Mesendoderm (in vitro differentiated cells): ENCODE measurements at regions not wholly inside any gene's neighbourhood (a gene's known extent, or its start where the extent isn't known, plus 50 kb on each side); places are given as distances from the start of the nearest gene placed in this dataset.
A peak's percentile ranks its signal among the peaks of the same experiment; 100 is the strongest.
"Not testable (repeated sequence)": the region's sequence is repeated elsewhere in the genome, so short reads cannot be mapped to it uniquely, and the experiment has no call there.

Experiments used
- DNase-seq: peaks from one replicate; pipeline ENCODE4 v3.0.0; 2013
- H2AK5ac ChIP-seq: 2 replicates; pipeline ENCODE4 v1.6.1; 2013; ENCODE audit warnings: low read length, inconsistent platforms
- H2BK120ac ChIP-seq: 2 replicates; pipeline ENCODE4 v1.6.1; 2013; ENCODE audit warnings: low read depth, mild to moderate bottlenecking, low read length, moderate library complexity, mixed read lengths
- H2BK15ac ChIP-seq: replicated peaks from 2 replicates; pipeline ENCODE4 v1.6.1; 2013; ENCODE audit warnings: low read depth, mild to moderate bottlenecking, moderate library complexity
- H2BK5ac ChIP-seq: 2 replicates; pipeline ENCODE4 v1.6.1; 2013; ENCODE audit warnings: low read length, inconsistent platforms
- H3K18ac ChIP-seq: 2 replicates; pipeline ENCODE4 v1.6.1; 2013; ENCODE audit warnings: mild to moderate bottlenecking, low read length, mixed read lengths
- H3K23ac ChIP-seq: one replicate; pipeline ENCODE4 v1.6.1; 2013; ENCODE audit warnings: low read length
- H3K27ac ChIP-seq: 2 replicates; pipeline ENCODE4 v1.5.1; 2013; ENCODE audit warnings: low read depth, mild to moderate bottlenecking, inconsistent platforms, low read length, moderate library complexity
- H3K27me3 ChIP-seq: 2 replicates; pipeline ENCODE4 v1.6.1; 2013; ENCODE audit warnings: low read length, control low read depth, mild to moderate bottlenecking, inconsistent platforms; ENCODE audit not compliant: insufficient read depth, poor library complexity
- H3K36me3 ChIP-seq: 2 replicates; pipeline ENCODE4 v1.6.1; 2013; ENCODE audit warnings: low read length, inconsistent platforms; ENCODE audit not compliant: control insufficient read depth, insufficient read depth
- H3K4ac ChIP-seq: one replicate; pipeline ENCODE4 v1.6.1; 2013; ENCODE audit warnings: low read depth, mild to moderate bottlenecking, low read length, moderate library complexity
- H3K4me1 ChIP-seq: 2 replicates; pipeline ENCODE4 v1.6.1; 2013; ENCODE audit warnings: low read depth, low read length, inconsistent platforms; ENCODE audit not compliant: control insufficient read depth
- H3K4me2 ChIP-seq: 2 replicates; pipeline ENCODE4 v1.6.1; 2013; ENCODE audit warnings: low read length
- H3K4me3 ChIP-seq: 2 replicates; pipeline ENCODE4 v1.5.1; 2013; ENCODE audit warnings: mild to moderate bottlenecking, low read length
- H3K56ac ChIP-seq: one replicate; pipeline ENCODE4 v1.6.1; 2013; ENCODE audit warnings: low read length
- H3K79me1 ChIP-seq: 2 replicates; pipeline ENCODE4 v1.6.1; 2013; ENCODE audit warnings: low read length, inconsistent platforms
- H3K79me2 ChIP-seq: 2 replicates; pipeline ENCODE4 v1.6.1; 2013; ENCODE audit warnings: mild to moderate bottlenecking, low read length; ENCODE audit not compliant: control insufficient read depth, insufficient read depth
- H3K9ac ChIP-seq: 2 replicates; pipeline ENCODE4 v1.6.1; 2013; ENCODE audit warnings: low read length, inconsistent platforms
- H4K5ac ChIP-seq: one replicate; pipeline ENCODE4 v1.6.1; 2013; ENCODE audit warnings: low read length
- H4K8ac ChIP-seq: one replicate; pipeline ENCODE4 v1.6.1; 2013; ENCODE audit warnings: low read depth, mild to moderate bottlenecking, control low read depth, low read length, moderate library complexity
- WGBS: extraction: QIAGEN DNeasy Blood & Tissue Kit; methylation state at CpG from one replicate; pipeline ENCODE4 v1.1.7; 2013; ENCODE audit warnings: low lambda C conversion rate, missing lambda C conversion rate; ENCODE audit not compliant: insufficient coverage; ENCODE audit errors: extremely low coverage; 5-methylcytosine and 5-hydroxymethylcytosine counted together

GRCh38 chr10:2315045-2315485 lies 577.7 kb upstream of the ADARB2 start:
- H3K4me3 ChIP-seq, H3K56ac ChIP-seq, H3K9ac ChIP-seq, H3K18ac ChIP-seq, H4K8ac ChIP-seq, H3K4me2 ChIP-seq, H4K5ac ChIP-seq, H3K36me3 ChIP-seq, H3K23ac ChIP-seq, H3K79me1 ChIP-seq, H3K4me1 ChIP-seq, H2BK120ac ChIP-seq, H3K4ac ChIP-seq, DNase-seq, H2BK15ac ChIP-seq, H2BK5ac ChIP-seq, H3K27ac ChIP-seq, H3K79me2 ChIP-seq, H2AK5ac ChIP-seq, H3K27me3 ChIP-seq: not testable (repeated sequence)
- WGBS, result no CpG with 5 or more reads among the region's 32 CpGs

- Histone ChIP-seq H3K36me3 (no peaks in the 10 kb centered on the region), H3K27ac (no peak overlapping the region), H2BK15ac (no peak overlapping the region), H3K4me3 (no peak overlapping the region), H4K5ac (no peak overlapping the region), H3K9ac (no peak overlapping the region), H3K23ac (no peak overlapping the region), H2AK5ac (no peak overlapping the region), H3K79me1 (no peaks in the 10 kb centered on the region), H2BK5ac (no peak overlapping the region), H3K4me2 (no peak overlapping the region), H3K4ac (no peak overlapping the region), H3K18ac (no peak overlapping the region), H3K27me3 (no peaks in the 10 kb centered on the region), H3K4me1 (no peaks in the 10 kb centered on the region), H3K56ac (no peak overlapping the region), H4K8ac (no peak overlapping the region), H3K79me2 (no peaks in the 10 kb centered on the region), H2BK120ac (no peak overlapping the region)
- DNase-seq, result no peak
- WGBS, result no CpG with 5 or more reads among the region's 1 CpG
Measured at GRCh38 chr10:2306081-2306480, 568.8 kb upstream of the ADARB2 start.

- H4K5ac ChIP-seq, result no peak overlapping the region
- no peak overlapping the region for H3K9ac ChIP-seq
- no peak overlapping the region for H3K4ac ChIP-seq
- H3K18ac ChIP-seq, result no peak overlapping the region
- H3K79me2 ChIP-seq, result no peaks in the 10 kb centered on the region
- H3K56ac ChIP-seq, result no peak overlapping the region
- no peak overlapping the region for H3K4me2 ChIP-seq
- no peak overlapping the region for H2BK120ac ChIP-seq
- no peak overlapping the region for H2AK5ac ChIP-seq
- H4K8ac ChIP-seq, result no peak overlapping the region
- no peak overlapping the region for H2BK5ac ChIP-seq
- H3K4me3 ChIP-seq, result no peak overlapping the region
- peak; percentile 39 for DNase-seq
- no peaks in the 10 kb centered on the region for H3K27me3 ChIP-seq
- no peak overlapping the region for H3K23ac ChIP-seq
- WGBS, result no CpG with 5 or more reads among the region's 2 CpGs
- no peaks in the 10 kb centered on the region for H3K79me1 ChIP-seq
- no peak overlapping the region for H3K27ac ChIP-seq
- H3K36me3 ChIP-seq, result no peaks in the 10 kb centered on the region
- H3K4me1 ChIP-seq, result no peaks in the 10 kb centered on the region
- H2BK15ac ChIP-seq, result no peak overlapping the region
Measured at GRCh38 chr10:2303169-2303568, 565.8 kb upstream of the ADARB2 start.

DNA sequence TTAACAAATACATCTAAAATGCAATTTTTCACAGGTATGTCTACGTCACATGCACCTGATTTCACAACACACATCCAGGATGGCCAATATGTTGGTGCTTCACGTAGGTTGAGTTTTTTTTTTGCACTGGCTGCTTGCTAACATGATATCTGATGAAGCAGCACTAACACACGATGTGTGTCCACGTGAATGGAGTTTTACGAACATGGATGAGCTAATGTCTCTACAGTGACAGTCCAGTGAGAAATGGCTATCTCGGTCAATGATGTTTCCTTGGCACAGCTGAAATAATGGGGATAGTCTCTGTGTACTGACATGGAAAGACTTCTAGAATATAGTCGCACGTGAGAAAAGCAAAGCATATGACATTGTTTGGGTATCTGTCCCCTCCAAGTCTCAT lies 563.9 kb upstream of the ADARB2 start:
- no peak overlapping the region for H2BK15ac ChIP-seq
- no peak overlapping the region for H3K56ac ChIP-seq
- no peak overlapping the region for H3K9ac ChIP-seq
- no peak overlapping the region for H3K4ac ChIP-seq
- no peaks in the 10 kb centered on the region for H3K27me3 ChIP-seq
- no peak overlapping the region for H3K4me2 ChIP-seq
- H3K27ac ChIP-seq, result no peak overlapping the region
- H2BK5ac ChIP-seq, result no peak overlapping the region
- H3K79me2 ChIP-seq, result no peaks in the 10 kb centered on the region
- H3K23ac ChIP-seq, result no peak overlapping the region
- no peak overlapping the region for H3K18ac ChIP-seq
- no peak overlapping the region for H3K4me3 ChIP-seq
- DNase-seq, result no peak
- WGBS, result no CpG with 5 or more reads among the region's 8 CpGs
- H4K5ac ChIP-seq, result no peak overlapping the region
- H4K8ac ChIP-seq, result no peak overlapping the region
- H2BK120ac ChIP-seq, result no peak overlapping the region
- no peaks in the 10 kb centered on the region for H3K4me1 ChIP-seq
- no peaks in the 10 kb centered on the region for H3K79me1 ChIP-seq
- no peaks in the 10 kb centered on the region for H3K36me3 ChIP-seq
- no peak overlapping the region for H2AK5ac ChIP-seq

DNA sequence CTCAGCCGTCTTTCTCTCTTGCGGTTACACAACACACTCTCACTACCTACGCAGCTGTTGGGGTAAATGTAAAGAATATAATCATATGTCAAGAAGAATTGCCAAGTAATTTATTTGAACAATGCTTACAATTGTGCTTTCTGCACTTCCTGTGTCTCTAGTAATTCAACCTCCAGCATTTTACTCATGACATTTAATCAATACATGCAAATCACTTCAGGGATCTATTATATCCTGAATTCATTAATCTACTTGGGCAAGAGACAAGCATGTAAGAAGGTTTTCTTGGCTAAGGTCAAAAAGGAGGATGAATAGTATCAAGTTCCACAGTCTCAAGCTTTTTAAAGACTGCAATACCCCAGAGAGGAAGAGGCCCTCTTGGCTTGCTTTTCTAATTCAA lies 562.9 kb upstream of the ADARB2 start:
- H3K27me3 ChIP-seq, result no peaks in the 10 kb centered on the region
- no peak overlapping the region for H4K8ac ChIP-seq
- H3K4me3 ChIP-seq, result no peak overlapping the region
- H3K4me2 ChIP-seq, result no peak overlapping the region
- H3K23ac ChIP-seq, result no peak overlapping the region
- H3K18ac ChIP-seq, result no peak overlapping the region
- no peaks in the 10 kb centered on the region for H3K79me2 ChIP-seq
- H3K79me1 ChIP-seq, result no peaks in the 10 kb centered on the region
- H3K36me3 ChIP-seq, result no peaks in the 10 kb centered on the region
- H3K4me1 ChIP-seq, result no peaks in the 10 kb centered on the region
- no peak overlapping the region for H3K9ac ChIP-seq
- H2BK15ac ChIP-seq, result no peak overlapping the region
- no peak overlapping the region for H4K5ac ChIP-seq
- no peak overlapping the region for H2BK5ac ChIP-seq
- no peak overlapping the region for H3K4ac ChIP-seq
- no peak for DNase-seq
- H2BK120ac ChIP-seq, result no peak overlapping the region
- H3K56ac ChIP-seq, result no peak overlapping the region
- no peak overlapping the region for H2AK5ac ChIP-seq
- WGBS, result no CpG with 5 or more reads among the region's 3 CpGs
- H3K27ac ChIP-seq, result no peak overlapping the region

- H3K79me2 ChIP-seq, result no peaks in the 10 kb centered on the region
- no peak overlapping the region for H3K56ac ChIP-seq
- no peak overlapping the region for H2BK120ac ChIP-seq
- DNase-seq, result no peak
- no peak overlapping the region for H3K23ac ChIP-seq
- no peaks in the 10 kb centered on the region for H3K4me1 ChIP-seq
- H3K27me3 ChIP-seq, result no peaks in the 10 kb centered on the region
- H3K36me3 ChIP-seq, result no peaks in the 10 kb centered on the region
- H3K4me2 ChIP-seq, result no peak overlapping the region
- H3K27ac ChIP-seq, result no peak overlapping the region
- H2AK5ac ChIP-seq, result no peak overlapping the region
- no peak overlapping the region for H3K9ac ChIP-seq
- no CpG with 5 or more reads among the region's 6 CpGs for WGBS
- H2BK5ac ChIP-seq, result no peak overlapping the region
- H3K4ac ChIP-seq, result no peak overlapping the region
- no peak overlapping the region for H3K18ac ChIP-seq
- no peak overlapping the region for H4K8ac ChIP-seq
- no peaks in the 10 kb centered on the region for H3K79me1 ChIP-seq
- no peak overlapping the region for H4K5ac ChIP-seq
- no peak overlapping the region for H3K4me3 ChIP-seq
- H2BK15ac ChIP-seq, result no peak overlapping the region
Measured at GRCh38 chr10:2296179-2296891, 559.0 kb upstream of the ADARB2 start.
